Daoy (cell line): ENCODE measurements at regions not wholly inside any gene's neighbourhood (a gene's known extent, or its start where the extent isn't known, plus 50 kb on each side); places are given as distances from the start of the nearest gene placed in this dataset.
"Not testable (repeated sequence)": the region's sequence is repeated elsewhere in the genome, so short reads cannot be mapped to it uniquely, and the experiment has no call there.

ENCODE experiments used
- DNase-seq: peaks from one replicate; pipeline ENCODE4 v3.0.0-alpha.2; 2015; ENCODE audit warnings: low read depth

DNA sequence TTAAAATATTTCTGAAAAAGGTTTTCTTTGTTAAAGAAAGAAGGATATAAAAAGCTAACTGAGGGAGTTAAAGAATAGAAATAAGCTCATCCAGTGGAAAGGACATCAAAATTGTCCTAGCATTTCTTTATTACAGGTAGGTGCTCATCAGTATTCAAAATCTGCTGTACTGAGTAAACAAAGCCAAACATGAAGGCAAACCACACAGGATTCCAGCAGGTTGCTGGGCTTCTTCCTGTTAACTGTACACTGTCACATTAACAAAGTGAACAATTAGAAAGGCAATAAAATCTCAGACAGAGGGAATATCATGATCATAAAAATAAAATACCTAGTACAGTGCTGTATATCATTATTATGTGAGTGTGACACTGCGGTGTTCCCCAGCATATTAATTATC is 1541.0 kb downstream of the SLITRK5 start:
- DNase-seq = no peak

DNA sequence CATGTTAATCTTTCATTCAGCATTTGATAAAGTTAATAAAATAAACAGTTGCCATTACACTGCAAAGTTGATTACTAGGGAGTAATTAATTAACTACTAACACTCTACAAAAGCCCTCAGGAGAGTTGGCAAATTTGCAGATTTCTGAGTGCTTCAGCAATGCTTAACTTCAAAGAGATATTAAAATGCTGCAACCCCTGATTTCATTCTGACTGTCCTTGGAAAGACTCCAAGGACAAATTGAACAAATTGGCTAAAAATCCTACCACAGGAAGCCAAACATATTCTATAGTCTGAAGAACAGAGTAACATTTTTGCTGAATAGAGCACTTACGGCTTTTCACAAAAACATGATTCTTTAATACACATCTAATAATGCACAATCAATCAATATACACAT is 1543.0 kb downstream of the SLITRK5 start:
- no peak for DNase-seq

DNA sequence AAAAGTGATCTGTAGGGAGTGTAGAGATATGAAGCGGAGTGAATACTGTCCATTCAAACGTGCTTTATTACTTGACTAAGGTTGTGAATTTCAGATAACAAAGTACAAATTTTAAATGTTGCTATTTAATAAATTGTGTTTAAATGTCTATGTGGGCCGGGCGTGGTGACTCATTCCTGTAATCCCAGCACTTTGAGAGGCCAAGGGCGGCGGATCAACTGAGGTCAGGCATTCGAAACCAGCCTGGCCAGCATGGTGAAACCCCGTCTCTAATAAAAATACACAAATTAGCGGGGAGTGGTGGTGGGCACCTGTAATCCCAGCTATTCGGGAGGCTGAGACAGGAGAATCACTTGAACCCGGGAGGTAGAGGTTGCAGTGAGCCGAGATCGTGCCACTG is 1544.1 kb downstream of the SLITRK5 start:
- DNase-seq = not testable (repeated sequence)

DNA sequence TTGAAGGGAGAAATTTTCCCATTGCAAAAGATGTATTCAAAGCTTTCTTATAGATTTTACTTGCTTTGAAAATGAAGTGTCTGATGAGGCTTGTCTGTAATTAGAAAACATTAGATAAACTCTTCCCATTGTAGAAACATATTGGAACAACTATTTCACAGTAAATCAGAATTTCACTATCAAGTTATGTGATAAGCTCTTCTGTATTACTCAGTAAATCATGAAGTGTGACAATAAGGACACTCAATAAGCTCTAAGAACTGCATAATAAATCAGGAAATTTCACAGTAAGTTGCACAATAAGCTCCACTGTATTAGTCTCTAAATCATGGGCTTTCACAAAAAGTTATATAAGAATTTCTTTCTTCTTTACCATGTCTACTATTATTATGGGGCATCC is 1546.6 kb downstream of the SLITRK5 start:
- no peak for DNase-seq

- DNase-seq = no peak
Observed at GRCh38 chr13:89221557-89222158, 1550.5 kb downstream of the SLITRK5 start.

GRCh38 chr13:89227356-89227755 is 1556.2 kb downstream of the SLITRK5 start:
- DNase-seq = no peak

GRCh38 chr13:89238496-89238895 is 1567.3 kb downstream of the SLITRK5 start:
- DNase-seq = no peak

DNA sequence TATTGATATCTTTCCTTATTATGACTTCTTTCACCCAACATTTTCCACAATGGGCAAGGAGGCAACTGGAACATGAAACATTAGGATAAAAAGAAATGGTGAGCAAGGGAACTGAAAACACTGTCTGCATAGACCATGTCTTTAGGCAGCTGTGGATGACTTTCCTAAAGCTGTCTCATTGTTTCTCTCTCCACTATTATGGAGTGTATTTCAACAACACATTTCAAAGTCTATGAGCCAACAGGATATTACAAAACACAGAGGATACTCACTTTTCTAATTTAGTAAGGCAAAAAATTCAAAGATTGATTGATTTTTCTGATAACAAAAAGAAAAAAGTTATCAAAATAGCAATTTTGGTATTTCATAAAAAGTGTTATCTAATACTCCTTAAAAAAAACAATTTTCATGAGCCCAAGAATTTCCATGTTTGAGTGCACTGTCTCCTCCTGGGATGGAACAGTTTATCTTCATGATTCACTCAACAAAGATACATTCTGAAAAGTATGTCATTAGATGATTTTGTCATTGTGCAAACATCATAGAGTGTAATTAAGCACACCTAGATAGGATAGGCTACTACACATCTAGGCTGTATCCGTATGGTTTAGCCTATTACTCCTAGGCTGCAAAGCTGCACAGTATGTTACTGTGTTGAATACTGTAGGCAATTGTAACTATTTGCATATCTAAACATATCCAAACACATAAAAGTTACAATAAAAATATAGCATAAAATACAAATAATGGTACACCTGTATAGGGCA is 1568.4 kb downstream of the SLITRK5 start:
- no peak for DNase-seq

- DNase-seq = no peak
Observed at GRCh38 chr13:89255844-89256406, 1584.8 kb downstream of the SLITRK5 start.

GRCh38 chr13:89267734-89268133 is 1596.6 kb downstream of the SLITRK5 start:
- DNase-seq = no peak

DNA sequence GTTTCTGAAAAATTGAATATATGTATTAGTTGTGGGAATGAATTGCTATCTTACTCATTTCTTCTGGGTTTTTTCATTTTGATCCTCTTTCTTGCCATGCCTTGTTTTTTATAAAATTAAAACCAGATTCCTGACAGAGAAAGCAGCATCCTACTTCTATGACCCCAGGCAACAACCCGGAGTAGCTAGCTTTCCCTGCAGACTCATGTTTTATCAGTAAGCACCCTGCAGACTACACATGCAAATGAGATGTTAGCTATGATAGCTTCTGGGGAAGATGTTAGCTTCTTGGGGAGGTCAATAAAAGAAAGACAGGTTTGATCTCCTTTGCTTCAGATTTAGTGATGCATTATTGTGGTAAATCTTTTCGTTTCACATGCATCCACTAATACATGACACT is 1598.6 kb downstream of the SLITRK5 start:
- no peak for DNase-seq

GRCh38 chr13:89270736-89271135 is 1599.6 kb downstream of the SLITRK5 start:
- no peak for DNase-seq

DNA sequence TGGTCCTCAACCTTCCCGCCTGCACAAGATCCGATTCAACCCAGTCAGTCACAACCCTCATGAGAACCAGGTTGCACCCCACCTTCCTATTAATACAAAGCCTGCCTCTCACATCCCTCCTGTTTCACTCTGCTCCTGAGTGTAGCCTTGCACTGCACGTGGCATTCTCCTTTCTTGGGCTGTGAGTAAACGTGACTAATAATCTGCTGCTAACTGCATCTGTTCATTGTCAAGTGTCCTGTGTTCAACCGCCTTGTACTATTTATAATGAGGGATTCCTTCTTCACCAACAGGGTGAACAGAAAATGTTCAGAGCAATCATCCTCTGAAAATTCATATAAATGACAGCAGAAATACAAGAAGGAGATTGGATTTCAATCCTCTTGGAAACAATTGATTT is 1608.2 kb downstream of the SLITRK5 start:
- DNase-seq = no peak

DNA sequence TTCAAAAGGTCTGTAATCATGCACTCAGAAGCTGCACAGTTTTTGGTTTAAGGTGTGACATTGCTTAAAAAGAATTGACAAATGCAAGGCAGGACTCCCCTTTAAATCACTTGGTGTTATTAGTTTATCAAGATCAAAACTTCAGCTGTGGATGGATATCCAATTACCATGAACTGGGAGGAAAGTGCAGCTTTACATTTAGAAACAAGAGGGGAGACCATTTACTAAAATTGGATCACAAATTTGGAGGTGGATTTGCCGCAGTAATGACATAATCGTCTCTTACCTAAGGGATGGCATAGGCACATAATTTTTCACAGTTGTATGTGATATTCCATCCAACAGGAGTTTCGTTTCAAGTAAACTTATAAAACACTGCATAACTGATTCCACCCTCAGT is 1610.2 kb downstream of the SLITRK5 start:
- no peak for DNase-seq

- DNase-seq = no peak
Observed at GRCh38 chr13:89282241-89282640, 1611.1 kb downstream of the SLITRK5 start.

DNA sequence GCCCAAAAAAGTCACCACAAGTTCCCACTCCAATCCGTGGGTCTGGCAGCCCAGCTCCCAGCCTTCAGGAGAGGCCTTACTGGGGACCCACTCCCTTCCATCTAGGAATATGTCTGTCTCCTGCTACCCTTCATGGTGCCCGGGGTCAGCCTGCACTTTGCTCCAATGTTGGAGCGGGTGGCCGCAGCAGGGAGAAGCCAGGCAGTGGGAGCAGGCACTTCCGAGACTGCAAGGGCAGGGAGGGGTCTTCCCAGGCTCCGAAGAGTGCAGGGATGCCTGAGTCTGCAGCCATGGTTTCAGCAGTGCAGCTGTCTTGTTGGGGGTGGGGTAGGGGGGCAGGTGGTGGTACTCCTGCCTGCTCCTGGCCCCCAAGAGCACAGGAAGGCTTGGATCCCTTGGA is 1616.2 kb downstream of the SLITRK5 start:
- no peak for DNase-seq

DNA sequence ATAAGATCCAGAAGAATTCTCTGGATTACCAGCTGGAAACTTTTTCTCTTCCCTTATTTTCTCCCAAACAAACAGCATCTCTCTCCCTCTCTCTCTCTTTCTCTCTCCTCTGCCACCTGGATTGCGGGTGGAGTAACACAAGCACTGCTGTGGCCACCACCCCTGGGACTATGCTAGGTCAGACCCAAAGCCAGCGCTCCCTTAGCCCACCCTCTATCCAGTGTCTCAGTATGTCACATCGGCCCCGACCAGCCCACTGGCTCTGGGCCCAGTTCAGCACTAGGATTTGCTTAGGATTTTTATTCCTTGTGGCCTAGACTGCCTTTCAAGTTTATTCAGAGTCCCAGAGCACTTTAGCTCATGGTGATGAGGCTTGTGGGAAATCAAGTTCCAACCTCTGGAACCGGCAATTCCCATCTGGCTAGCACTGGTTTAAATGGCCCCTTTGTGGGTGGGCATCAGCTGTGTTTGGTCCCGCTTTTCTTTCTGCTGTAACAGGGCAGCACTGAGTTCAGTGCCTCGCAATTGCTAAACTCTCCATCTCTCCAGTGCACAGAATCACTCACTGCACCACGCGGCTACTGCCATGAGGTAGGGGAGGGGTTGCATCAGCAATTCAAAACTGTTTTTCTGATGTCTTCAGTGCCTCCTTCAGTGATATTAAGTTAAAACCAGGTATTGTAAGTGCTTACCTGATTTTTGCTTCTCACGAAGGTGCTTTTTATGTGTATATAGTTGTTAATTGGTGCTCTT is 1623.1 kb downstream of the SLITRK5 start:
- no peak for DNase-seq

- DNase-seq = no peak
Observed at GRCh38 chr13:89307278-89307677, 1636.1 kb downstream of the SLITRK5 start.

- no peak for DNase-seq
Observed at GRCh38 chr13:89310943-89311672, 1639.9 kb downstream of the SLITRK5 start.

DNA sequence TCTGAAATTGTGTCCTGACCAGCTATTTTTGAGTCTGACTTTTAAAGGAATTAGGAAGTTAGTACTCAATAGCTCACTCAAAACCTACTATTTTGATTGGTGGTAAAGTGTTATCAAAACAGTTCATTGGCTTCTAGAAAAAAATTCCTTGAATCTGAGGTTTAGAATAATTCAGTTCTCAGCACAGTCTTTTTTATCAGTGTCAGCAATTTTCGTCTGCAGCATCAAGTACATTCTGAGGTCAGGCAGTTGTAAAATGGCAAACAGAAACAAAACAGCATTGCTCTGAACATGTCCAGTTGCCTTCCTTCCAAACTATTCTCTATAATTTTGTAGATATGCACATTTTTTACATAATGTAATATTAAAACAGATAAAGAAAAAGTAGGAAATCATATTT is 1644.1 kb downstream of the SLITRK5 start:
- DNase-seq = no peak

DNA sequence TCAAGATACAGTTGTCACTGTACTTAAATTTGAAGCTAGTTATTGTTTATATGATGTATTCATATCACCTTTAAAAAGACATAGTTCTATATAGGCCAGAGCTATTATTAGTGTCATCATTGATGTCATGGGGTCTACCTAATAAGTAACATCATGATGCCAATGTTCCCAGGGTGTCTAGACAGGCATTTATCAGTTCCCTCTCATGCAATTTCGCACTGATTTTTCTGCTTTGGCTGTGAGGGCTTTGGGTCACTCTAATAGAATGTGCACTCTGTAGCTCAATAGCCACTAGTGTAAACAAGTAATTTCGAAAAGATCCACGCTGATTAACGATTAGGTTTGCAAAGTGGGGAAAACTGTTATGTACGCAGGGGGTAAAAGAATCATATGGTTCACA is 1651.3 kb downstream of the SLITRK5 start:
- DNase-seq = no peak

GRCh38 chr13:89324582-89324981 is 1653.4 kb downstream of the SLITRK5 start:
- DNase-seq = no peak
